Left colon (tissue), 2 donors: ENCODE measurements at regions not wholly inside any gene's neighbourhood (a gene's known extent, or its start where the extent isn't known, plus 50 kb on each side); places are given as distances from the start of the nearest gene placed in this dataset.

Experiments used
- ATAC-seq: fragments of 200-7000 bp; cut with Tn5 transposase; one replicate; pipeline ENCODE4 v1.9.1; 2020; ENCODE audit warnings: mild to moderate bottlenecking, moderate library complexity
- DNase-seq, 2 donors: peaks; one replicate each; pipeline ENCODE4 v3.0.0-alpha.2; 2020
- intact Hi-C, 2 donors: fragments of 100-400 bp; cut with DNase I in 1 of 2; cut with micrococcal nuclease in 1 of 2; formaldehyde crosslinking; loops; one replicate each; pipeline versions ENCODE4 v1.11.2 to v1.14.0; 2022; cut with DNase I, micrococcal nuclease
- donor health status: DM: no; HTN: no; CAD: no.
- donor health status: DM: yes; HTN: yes; CAD: no.

DNA sequence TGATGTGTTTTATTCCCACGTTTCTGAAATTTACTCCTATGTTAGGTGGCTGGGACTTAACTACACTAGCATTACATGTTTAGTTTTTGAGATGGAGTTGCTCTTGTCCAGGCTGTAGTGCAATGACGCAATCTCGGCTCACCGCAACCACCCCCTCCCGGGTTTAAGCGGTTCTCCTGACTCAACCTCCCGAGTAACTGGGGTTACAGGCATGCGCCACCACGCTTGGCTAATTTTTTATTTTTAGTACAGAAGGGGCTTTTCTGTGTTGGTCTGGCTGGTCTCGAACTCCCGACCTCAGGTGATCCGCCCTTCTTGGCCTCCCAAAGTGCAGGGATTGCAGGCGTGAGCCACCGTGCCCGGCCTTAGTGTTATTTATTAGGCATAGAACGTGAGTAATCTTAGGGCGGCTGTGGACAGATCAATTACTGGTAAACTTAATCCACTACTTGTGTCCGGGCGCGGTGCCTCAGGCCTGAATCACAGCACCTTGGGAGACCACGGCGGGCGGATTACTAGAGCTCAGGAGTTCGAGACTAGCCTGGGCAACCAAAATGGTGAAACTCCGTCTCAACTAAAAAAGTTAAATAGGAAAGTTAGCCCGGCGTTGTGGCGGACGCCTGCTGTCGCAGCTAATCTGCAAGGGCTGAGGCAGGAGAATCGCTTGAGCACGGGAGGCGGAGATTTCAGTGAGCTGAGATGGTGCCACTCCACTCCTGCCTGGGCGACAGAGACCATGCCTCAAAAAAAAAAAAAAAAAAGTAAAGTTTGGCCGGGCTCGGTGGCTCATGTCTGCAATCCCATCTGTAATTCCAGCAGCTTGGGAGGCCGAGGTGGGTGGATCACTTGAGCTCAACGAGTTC lies 123.7 kb upstream of the BTN3A2 start:
- intact Hi-C loops: no loop called here
- DNase-seq: no peak
- ATAC-seq: no peak

DNA sequence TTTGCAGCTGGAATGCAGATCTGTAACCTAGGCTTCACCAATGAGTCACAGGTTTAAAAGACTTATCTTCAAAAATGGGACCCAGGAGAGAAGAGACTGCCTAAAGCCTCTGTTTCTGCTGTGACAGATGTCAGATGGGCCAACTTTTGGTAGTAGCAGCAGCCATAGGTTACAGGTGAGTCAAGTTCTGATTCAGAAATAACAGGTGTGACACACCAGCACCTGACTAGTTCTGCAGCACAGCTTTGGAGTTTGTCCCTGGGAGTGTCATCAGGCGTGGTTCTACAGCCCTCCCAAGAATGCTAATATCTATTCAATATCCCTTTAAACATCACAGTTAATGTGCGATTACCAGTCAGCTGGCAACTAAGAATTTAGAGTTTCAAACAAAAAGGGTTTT lies 121.9 kb upstream of the BTN3A2 start:
- intact Hi-C loops: no loop called here
- DNase-seq: peak; percentile 64 to 82
- peak; percentile 93 for ATAC-seq

DNA sequence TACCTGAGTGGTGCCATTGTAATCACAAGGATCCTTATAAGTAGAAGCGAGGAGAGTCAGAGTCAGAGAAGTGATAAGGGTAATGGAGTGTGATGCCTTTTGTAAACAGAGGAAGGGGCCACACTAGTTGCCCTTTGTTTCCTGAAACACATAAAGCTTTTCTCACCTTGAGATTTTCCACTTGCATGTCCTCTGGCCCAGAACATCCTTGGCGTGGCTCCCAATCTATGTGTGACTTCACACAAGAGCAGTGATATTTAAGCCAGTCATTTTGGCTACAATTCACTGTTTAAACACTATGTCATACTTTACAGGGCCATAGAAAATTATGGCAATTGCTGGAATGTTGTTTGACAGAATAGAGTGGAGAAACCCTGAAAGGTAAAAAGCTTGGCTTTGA lies 121.2 kb upstream of the BTN3A2 start:
- intact Hi-C loops: no loop called here
- ATAC-seq (peak; percentile 86), DNase-seq (peak; percentile 81 to 86)

DNA sequence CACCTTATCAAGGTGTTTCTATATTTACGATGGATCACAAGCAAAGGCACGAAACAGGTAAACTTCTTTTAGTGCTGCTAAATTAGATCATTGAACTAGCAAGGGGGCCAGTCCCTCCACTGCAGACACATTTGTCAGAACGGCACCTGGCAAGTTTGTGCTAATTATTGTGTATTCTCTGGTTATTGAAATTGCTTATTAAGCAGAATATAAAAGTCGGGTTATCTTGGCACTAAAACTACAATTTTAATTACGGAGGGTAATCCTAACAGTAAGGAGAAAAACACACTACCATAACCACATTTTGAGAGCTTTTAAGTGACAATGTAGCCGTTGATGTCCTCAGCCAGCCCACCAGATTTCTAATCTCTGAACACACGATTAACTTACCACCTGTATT lies 118.9 kb upstream of the BTN3A2 start:
- no peak for DNase-seq
- no peak for ATAC-seq
- intact Hi-C loops: no loop called here

DNA sequence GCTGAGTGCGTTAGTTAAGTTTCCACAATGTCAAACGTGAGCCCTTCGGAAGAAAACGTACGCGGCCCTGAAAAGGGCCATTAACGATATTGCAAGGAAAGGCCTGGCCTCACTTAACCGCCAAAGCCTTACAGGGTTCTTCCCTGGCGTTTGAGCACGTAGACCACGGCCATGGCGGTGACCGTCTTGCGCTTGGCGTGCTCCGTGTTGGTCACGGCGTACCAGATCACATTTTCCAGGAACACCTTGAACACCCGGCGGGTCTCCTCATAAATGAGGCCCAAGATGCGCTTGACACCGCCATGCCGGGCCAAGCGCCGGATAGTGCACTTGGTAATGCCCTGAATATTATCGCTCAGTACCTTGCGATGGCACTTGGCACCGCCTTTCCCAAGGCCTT lies 118.4 kb upstream of the BTN3A2 start:
- DNase-seq (no peak), ATAC-seq (no peak)
- intact Hi-C loops: no loop called here

DNA sequence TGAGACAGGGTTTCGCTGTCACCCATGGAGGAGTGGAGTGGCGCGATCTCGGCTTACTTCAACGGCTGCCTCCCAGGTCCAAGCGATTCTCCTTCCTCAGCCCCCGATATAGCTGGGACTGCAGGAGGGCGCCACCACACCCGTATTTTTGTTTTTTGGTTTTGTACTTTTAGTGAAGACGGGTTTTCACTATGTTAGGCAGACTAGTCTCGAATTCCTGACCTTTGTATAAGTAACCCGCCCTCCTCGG lies 115.4 kb upstream of the BTN3A2 start:
- peak; percentile 24 for ATAC-seq
- intact Hi-C loops: no loop called here
- DNase-seq: no peak

DNA sequence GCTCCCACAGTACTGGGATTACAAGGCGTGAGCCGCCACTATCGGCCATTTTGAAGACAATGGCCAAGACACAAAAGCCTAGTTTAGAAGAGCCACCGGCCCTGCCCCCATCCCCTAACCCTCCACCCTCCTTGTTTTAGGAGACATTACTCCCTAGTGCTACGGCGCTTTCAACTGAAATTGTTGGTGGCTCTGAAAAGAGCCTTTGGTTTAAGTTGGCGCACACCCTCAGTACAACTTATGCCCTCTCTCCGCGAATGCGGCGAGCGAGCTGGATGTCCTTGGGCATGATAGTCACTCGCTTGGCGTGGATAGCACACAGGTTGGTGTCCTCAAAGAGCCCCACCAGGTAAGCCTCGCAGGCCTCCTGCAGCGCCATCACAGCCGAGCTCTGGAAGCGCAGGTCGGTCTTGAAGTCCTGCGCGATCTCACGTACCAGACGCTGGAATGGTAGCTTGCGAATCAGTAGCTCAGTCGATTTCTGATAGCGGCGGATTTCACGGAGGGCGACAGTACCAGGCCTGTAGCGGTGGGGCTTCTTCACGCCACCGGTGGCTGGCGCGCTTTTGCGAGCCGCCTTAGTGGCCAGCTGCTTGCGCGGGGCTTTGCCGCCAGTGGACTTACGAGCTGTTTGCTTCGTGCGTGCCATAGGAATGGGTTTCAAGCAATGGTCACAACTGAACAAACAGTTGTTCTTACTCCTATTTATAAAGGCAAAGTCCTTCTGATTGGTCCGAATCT lies 114.9 kb upstream of the BTN3A2 start:
- intact Hi-C loops: no loop called here
- ATAC-seq (peak; percentile 69), DNase-seq (peak; percentile 77 to 83)

DNA sequence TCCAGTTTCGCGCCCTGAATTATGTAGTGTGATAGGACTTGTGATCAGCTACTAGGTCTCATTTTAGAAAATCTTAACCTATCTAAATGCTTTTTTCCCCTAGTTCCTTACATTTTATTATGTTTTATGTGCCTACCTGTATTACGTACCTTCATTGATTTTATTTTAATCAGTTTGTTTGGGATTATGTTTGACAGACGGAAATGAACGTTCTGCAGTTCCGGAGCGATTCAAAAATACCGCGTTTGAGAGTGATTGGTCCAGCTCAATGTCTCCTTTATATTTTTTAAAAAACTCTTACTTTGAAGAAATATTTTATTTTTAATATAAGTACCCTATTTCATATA lies 114.3 kb upstream of the BTN3A2 start:
- no peak for DNase-seq
- ATAC-seq: peak; percentile 35
- intact Hi-C loops: no loop called here

DNA sequence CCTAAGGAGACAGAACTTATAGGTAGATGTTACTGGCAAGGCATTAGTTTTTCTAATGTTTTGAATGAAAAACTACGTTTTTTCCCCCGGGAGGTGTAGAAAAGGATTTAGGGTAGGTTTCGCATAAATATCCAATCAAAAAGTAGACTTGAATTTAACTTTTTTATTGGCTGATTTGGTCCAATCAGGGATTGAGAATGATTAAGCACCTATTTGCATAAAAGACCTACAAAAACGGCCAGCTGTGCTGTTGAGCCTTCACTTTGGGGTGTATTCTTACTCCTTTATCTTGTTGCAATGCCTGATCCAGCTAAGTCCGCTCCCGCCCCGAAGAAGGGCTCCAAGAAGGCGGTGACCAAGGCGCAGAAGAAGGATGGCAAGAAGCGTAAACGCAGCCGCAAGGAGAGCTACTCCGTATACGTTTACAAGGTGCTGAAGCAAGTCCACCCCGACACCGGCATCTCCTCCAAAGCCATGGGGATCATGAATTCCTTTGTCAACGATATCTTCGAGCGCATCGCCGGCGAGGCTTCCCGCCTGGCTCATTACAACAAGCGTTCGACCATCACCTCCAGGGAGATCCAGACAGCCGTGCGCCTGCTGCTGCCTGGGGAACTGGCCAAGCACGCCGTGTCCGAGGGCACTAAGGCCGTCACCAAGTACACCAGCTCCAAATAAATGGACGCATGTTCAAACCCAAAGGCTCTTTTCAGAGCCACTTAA lies 113.5 kb upstream of the BTN3A2 start:
- peak; percentile 65 for ATAC-seq
- peak; percentile 69 to 78 for DNase-seq

DNA sequence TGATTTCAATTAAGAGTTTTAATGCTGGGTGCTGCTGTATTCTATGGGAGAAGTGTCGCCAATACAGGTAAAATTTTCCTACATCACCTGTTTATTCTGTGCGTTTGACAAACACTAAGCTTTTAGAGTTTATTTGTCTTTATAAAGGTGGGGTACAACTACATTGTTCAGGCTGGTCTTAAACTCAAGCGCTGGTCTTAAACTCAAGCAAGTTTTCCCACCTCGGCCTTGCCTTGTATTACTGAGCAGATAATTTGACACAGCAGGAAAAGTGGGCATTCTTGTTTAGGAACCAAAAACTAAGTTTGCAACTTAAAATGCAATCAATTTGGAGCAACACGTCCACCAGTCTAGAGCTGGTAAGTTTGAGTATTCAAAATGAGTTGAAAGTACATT lies 112.9 kb upstream of the BTN3A2 start:
- intact Hi-C loops: no loop called here
- DNase-seq (no peak), ATAC-seq (no peak)

More for the DNA sequence above, 113.5 kb upstream of the BTN3A2 start:
- intact Hi-C loops: no loop called here

DNA sequence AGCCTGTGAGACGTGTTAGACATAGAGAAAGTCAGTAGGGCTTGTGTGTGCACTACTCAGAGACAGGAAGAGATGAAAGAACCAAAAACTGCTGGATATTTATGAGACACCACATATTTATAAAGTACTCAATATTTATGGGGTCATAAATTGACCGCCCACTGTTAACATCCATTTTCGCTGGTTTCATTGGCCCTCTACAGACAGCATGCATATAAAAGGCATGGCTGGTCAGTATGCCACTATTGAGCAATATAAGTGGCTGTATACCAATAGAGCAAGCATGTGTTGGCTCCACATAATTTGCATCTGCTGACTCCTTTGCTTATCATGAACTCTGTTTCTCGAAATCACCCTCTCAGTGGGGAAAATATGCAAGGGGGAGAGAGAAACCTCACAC lies 110.3 kb upstream of the BTN3A2 start:
- intact Hi-C loops: no loop called here
- ATAC-seq (no peak), DNase-seq (no peak)

DNA sequence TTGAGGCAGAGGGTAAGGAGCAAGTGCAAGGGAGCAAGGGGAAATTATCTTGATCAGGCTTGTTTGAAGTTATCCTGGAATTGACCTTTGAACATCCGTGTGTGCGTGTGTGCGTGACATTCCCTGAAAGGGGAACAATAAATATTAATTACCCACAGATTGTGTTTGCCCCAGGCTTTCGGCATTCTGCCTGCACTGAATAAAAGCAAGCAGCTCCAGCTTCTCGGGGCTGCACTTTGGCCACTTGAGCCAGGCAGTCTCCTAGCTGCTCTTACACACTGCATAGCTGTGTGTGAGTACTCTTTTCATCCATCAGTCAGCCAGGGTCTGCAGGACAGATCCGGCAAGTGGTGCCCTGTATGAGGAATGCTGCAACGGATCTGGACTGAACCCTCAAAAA lies 107.7 kb upstream of the BTN3A2 start:
- ATAC-seq (peak; percentile 48), DNase-seq (no peak)
- intact Hi-C loops: no loop called here

DNA sequence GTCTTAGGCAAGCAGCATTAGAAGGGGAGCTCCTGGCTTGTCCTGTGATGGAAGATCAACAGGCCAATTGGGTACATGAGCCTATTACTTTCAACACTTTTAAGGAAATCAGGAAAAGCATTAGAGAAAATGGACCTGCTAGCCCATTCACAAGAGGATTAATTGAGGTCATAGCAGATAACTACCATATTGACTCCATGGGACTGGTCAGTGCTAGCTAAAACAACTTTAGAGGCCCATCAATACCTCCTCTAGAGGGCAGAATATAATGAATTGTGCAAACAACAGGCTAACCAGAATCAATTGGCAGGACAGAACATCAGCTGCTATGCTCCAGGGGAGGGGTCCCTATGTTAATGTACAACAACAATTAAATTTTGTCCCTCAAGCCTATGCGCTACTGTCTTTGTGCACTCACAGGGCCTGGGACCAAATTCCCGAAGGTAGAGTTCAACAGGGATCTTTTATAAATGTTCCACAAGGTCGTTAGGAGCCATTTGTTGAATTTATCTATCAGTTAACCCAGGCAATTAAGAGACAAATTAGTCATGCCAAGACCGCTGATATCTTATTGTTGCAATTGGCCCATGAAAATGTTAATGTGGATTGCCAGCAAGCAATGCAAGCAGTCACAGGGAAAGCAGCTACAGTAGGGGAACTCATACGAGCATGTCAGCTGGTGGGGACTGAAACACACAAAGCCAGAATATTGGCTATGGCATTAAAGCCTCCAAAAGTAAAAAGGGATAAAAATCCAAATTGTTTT lies 106.6 kb upstream of the BTN3A2 start:
- DNase-seq: no peak
- ATAC-seq: no peak
- intact Hi-C loops: no loop called here

DNA sequence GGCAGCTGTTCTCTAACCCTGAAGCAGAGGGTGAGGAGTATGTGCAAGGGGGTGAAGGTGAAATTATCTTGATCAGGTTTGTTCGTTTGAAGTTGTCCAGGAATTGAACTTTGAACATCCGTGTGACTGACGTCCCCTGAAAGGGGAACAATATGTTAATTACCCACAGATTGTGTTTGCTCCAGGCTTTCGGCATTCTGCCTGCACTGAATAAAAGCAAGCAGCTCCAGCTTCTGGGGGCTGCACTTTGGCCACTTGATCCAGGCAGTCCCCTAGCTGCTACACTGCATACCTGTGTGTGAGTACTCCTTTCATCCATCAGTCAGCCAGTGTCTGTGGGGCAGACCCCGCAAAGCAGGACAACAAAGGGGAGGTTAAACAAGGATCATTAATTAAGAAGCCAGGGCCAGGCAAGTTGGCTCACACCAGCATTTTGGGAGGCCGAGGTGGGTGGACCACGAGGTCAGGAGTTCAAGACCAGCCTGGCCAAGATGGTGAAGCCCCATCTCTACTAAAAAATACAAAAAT lies 104.8 kb upstream of the BTN3A2 start:
- intact Hi-C loops: no loop called here
- ATAC-seq (peak; percentile 73), DNase-seq (no peak)

DNA sequence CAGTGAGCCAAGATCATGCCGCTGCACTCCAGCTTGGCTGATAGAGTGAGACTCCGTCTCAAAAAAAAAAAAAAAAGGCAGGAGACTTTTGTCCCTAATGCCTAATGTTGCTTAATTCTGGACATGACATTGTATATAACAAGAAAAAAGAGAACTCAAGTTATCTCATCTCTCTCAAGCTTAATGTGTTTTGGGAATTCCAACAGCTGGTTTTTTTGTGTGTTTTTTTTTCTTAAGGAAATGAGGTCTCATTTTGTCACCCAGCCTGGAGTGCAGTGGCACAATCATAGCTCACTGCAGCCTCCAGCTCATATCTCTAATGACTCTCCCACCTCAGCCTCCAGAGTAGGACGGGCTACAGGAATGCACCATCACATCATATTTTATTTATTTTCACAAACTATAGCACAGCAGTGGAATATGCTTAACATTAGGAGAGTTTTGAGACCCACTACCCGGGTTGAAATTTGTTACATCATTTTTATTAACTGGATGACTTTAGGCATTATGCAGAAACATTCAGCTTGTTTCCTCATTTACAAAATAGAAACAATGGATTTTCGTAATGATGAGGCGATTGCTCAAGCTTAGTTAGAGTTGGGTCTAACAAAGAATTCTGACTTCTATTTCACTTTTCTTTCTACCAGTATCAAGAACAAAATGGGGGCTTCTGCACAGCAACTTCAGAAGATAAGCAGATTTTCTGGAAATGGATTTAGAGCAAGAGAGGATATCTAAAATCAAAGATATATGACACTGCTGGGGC lies 104.1 kb upstream of the BTN3A2 start:
- ATAC-seq (no peak), DNase-seq (no peak)
- intact Hi-C loops: no loop called here

DNA sequence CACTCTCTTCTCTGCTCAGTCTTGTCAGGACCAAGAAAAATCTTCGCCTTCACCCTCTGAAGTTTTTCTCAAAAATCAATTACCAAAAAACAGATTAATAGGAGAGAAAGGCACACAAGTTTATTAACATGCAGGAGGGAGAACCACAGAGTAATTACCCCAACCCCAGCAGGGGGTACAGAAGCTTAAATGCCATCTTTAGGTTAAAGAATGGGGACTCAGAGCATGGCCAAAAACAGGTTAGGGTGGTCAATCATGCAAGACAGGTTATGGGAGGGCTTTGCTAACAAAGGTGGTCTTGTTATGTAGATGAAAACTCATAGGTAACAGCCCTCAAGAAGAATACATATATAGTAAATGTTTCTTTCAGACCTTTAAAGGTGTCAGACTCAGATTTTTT lies 100.5 kb upstream of the BTN3A2 start:
- intact Hi-C loops: no loop called here

DNA sequence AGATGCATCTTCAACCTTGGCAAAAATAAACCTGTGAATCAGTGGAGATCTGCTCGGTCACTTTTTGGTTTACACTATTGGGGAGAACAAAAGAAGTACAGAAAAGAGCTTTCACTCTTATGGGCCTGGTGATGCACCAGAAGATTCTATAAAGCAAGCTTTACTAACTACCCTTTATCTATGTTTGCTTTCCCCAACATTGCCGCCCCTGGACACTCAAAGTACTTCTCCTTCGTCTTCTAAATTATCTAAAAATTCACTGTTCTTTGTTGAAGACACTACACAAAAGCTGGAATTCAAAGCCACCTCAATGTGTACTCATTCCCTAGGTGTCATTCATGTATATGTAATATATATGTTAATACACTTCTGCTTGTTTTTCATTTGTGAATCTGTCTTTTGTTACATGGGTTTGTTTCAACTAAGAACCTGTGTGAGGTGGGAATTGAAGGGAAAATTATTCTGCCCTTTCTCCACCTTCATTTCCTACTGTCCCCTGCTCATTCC lies 97.9 kb upstream of the BTN3A2 start:
- intact Hi-C loops: no loop called here
- no peak for ATAC-seq
- no peak for DNase-seq

More for the DNA sequence above, 100.5 kb upstream of the BTN3A2 start:
- ATAC-seq: no peak
- DNase-seq: no peak

DNA sequence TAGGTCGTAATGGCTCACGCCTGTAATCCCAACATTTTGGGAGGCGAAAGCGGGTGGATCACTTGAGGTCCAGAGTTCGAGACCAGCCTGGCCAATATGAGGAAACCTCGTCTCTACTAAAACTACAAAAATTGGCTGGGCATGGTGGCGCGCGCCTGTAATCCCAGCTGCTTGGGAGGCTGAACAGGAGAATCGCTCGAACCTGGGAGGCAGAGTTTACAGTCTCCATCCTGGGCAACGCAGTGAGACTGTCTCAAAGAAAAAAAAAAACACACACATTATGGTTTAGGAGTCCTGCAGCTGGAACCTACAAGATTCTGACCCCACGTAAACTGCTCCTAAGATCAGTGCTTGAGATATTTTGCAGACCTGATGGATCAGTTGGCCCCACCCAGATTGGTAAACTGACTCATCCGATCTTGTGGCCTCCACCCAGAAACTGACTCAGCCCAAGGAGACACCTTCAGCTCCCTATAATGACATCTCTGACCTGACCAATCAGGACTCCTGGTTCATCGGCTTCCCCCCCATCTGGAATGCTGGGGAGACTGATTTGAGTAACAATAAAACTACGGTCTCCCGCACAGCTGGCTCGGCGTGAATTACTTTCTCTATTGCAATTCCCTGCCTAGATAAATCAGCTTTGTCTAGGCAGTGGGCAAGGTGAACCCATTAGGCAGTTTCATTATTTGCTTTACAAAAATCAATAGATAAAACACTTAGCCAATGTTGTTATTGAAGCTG lies 96.2 kb upstream of the BTN3A2 start:
- no peak for ATAC-seq
- intact Hi-C loops: no loop called here
- no peak for DNase-seq
